Activated CD8-positive, alpha-beta memory T cell treated with anti-CD3 and anti-CD28 coated beads for 24 hours (primary cell): ENCODE measurements at regions not wholly inside any gene's neighbourhood (a gene's known extent, or its start where the extent isn't known, plus 50 kb on each side); places are given as distances from the start of the nearest gene placed in this dataset.
"Not testable (repeated sequence)": the region's sequence is repeated elsewhere in the genome, so short reads cannot be mapped to it uniquely, and the experiment has no call there.

ENCODE experiments used
- DNase-seq: peaks from one replicate; pipeline ENCODE4 v3.0.0-alpha.2; 2020

DNA sequence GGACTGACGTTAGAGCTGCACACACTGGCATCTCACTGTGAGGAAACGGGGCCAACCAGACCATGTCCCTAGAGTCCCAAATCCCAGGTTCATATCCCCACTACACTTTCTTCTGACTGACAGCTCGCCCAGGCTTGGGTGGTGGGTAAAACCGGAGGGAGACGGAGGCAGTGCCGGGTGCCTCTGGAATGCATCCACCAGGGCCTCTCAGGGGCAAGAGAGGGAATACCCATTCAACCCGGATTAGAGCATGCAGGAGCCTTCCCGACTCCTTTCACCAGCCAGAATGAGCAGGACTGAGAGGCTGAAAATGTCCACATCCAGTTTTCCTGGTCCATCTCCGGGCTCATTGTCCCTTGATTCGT, 297.2 kb downstream of the ADGRD1 start:
- DNase-seq = no peak

DNA sequence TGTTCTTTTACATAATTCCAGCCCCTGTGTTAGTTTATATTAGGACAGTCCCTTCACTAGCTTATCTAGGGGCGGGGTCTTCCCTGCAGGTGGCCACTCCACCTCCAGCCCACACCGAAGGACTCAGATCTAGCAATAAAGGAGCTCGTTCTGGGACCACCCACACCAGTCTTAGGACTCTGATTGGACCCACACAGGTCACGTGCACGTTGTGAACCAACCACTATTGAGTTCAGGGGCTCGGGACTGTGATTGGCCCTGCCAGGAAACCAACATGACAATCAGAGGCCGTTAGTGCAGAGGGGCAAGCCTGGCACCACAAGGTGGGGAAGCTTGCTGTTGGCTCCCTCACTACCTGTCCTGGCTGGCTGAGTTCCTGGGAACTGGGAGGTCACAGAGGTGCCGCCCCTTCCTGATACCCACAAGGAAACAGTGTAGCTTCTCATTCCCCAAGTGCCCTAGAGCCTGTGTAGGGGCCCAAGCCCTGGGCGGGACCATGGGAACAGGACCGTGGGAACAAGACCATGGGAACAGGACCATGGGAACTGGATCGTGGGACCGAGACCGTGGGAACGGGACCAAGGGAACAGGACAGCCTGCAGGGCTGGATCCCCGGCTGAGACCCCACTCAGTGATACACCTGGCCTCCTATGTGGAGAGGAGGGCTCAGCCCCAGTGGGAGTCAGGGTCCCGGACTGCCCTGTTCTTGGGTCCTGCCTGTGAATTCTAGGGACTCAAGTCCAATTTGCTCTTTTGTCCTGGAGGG, 297.8 kb downstream of the ADGRD1 start:
- no peak for DNase-seq

DNA sequence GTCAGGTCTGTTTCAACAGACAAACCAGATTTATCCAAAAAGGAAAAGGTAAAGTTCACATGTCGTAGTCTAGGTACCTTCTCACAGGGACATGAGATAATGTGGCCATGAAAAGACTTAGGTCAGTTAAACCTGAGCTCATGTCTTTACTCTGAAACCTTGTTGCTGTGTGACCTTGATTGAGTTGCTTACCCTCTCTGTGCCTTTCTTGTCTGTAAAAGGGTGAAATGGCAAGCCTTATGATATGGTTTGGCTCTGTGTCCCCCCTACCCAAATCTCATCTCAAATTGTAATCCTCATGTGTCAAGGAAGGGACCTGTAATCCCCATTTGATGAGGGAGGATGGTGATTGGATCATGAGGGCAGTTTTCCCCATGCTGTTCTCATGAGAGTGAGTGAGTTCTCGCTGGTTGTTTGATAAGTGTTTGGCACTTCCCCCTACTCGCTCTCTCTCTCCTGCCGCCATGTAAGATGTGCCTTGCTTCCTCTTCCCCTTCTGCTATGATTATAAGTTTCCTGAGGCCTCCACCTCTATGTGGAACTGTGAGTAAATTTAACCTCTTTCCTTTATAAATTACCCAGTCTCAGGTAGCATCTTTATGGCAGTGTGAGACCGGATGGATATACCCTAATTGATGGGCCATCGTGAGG, 299.8 kb downstream of the ADGRD1 start:
- DNase-seq = no peak

DNA sequence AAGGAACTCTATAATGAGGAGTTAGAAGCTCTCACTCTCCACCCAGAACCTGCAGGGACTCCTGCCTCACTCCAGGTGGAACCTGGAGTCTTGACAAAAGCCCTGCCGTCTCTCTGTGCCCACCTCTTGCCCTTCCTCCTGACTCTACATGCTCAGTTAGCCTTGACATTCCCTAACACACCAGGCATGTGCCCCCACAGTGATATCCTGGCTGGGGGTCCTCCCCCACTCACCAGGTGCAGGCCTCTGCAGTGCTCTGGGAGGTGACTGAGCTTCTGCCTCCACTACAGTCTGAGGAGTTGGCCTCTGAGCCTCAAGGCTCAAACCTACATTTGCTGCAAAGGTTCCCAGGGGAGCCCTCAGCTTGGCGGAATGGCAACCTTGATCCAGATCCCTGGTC, 300.7 kb downstream of the ADGRD1 start:
- no peak for DNase-seq

DNA sequence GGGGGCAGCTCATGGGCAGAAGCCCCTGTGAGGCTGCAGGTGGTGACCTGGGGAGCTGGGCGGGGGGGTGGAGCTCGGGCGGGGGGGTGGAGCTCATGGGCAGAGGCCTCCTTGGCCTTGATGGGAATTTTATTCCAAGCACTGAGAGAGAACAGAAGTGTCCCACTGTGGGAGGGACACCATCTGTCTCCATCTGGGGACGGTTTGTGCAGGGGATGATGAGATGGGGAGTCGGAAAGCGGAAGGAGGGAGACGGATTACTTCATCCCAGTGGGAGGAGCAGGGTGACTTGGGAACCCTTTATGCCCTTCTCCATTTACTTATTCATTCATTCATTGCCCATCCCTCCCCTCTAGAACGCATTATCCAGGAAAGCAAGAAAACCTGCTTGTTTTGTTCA, 304.7 kb downstream of the ADGRD1 start:
- no peak for DNase-seq

DNA sequence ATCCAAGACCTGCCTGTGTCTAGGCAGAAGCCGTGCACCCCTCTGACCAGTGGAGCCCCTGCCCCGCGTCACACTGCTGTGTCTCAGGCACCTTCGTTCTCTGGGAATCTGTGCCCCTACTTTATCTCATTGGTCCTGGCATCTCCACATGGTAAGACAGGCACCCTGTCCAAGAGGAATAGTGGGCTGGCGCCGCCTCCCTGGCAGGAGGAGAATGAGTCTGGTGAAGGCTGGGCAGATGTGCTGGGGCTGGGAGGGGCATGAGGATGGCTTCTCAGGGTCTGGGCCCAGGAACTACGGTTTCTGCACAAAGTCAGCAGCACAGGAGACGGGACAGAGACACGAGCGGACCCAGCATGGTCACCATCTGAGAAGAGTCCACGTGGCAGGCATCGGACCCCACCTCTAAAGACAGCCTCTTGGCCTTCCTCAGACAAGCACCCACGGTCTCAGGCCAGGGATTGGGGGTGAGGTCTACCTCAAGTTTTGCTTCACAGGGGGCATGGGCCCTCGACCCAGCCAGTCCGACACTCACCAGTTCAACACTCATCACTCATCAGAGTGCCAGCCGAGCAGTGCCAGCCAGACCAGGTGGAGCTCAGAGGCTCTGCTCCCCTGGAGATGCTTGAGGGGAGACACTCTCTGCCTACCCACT, 306.7 kb downstream of the ADGRD1 start:
- no peak for DNase-seq

DNA sequence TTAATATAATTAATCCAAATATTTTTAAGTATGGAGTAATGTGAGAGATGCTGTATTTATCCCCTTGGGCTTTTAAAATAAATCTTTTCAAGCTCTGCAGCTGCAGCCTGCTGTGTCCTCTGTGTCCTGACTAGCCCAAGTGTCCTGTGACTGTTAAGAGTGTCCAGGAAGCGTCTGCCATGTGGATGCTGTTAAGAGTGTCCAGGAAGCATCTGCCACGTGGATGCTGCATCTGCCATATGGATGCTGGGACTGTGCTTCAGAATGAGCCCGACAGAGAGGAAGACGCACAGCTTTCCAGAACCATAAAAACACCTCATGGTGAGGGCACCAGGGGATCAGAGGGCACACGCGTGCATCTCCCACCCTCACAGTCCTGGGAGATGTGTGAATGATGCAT, 307.2 kb downstream of the ADGRD1 start:
- DNase-seq = no peak

DNA sequence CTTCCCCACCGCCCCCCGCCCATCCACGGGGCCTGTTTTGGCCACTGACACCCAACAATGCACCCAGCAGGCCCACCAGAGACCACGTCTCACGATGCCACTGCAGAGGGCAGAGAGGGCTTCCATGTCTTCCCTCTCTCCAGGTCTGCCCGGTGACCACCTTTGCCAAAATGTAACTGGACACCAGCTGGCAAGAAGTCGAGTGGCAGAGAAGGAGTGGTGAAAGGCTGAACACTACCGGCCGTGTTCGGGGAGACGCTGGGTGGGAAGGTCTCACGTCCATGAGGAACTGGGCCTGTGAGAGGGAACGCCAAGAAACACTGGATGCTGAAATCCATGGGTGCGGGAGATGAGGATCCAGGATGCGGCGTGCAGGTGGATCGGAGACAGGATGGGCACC, 308.2 kb downstream of the ADGRD1 start:
- no peak for DNase-seq

DNA sequence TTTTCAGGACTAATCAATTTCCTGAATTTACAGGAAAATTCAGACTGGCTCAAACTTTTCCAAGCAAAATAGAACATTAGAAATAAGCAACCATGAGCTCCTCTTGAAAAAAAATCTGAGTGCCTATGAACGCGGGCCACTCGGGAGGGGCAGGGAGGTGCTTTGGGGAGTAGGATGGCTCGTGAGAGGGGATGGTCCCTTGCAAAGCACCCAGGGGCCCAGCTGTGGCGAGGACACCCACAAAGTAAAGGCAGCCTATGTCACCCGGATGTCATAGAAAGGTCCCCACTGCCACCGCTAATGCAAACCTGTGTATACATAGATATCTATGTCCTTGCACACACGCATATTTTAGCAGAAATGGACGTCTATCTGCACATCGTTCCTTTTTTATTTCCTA, 309.9 kb downstream of the ADGRD1 start:
- DNase-seq = no peak

DNA sequence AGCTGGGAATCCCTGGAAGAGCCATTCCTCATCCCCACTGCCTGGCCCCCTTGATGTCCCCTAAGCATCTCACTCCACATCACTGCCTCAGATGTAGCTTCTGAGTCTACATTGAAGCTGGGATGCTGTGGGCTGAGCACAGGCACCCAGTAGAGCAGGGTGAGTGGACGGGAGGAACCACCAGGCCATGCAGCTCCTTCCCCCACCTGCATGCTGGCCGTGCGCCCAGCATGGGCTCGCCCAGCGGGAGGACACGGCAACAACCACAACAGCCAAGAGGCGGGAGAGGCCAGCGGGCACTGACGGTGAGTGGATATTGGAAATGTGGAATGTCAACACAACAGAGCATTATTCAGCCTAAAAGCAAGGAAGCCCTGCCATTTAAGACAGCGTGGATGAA, 310.9 kb downstream of the ADGRD1 start:
- DNase-seq = no peak

DNA sequence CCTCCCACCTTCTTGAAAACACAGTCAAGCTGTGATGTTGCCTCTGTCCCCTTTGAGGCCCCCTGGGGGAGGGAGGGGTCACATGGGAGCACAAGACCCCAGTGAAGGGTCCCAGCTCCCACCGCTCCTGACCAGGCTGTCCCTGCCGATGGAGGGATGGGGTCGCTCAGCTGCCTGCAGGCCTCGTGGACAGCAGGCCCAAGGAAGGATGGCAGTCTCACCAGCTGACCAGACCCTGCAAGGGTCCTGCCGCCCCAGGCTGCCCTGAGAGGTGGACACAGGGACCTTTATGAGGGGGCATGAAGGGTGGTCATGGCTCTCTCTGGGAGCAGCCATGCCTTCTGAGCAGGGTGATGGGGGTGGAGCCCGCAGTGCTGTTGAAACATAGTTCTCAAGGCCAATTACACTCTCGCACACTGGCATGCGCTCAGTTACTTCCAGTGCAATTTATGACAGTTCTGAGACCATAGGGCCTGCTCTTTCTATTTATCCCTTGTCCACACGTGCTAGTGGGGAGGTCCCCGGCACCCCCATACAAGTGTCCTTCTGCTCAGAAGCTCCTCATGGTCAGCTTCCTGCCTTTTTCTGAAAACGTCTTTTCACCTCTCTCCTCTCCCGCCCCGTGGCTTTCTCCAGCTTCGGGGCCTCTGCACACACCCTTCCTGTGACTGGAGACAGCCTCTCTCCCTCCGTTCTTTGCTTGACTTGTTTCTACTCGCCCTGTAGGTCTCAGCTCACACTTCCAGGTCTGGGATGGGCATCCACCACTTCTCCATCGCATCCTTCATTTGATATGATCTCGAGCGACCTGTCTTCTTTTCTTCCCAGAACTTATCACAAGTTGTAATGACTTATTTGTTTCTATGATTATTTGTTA, 313.1 kb downstream of the ADGRD1 start:
- DNase-seq = no peak

DNA sequence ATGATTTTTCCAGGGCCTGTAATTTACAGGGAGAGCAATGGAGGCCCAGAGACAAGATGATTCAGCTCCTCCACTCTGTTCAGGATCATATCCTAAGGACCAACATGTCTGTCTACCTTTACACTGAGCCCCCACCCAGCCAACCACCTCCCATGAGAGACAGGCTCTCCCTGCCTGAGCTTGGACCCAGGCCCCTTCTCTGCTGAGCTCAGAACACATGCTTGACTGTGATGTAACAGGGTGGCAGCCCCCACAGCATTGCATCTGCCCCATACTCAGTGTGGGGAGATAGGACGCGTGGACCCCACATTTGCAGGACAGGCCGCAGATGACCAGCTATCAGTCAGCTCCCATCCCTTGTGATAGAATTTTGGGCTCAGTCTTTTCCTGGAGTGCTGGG, 313.9 kb downstream of the ADGRD1 start:
- no peak for DNase-seq

DNA sequence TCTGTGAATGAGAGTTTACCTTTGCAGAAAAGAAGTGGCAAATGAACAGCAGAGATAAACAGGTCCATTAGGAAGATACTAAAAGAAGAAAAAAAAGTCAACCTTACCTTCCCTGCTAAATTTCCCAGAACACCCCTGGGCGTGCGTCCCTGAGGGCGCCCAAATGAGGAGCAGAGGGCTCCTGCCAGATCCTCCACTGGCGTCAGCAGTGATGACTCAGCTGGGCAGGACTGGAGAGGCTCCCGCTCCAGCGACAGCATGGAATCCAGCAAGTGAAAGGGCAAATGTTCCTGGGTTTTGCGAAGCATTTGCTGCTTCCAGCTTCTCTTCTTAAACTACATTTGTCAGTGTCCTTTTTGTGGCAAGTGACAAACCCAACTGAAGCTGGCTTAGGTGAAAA, 314.4 kb downstream of the ADGRD1 start:
- not testable (repeated sequence) for DNase-seq

DNA sequence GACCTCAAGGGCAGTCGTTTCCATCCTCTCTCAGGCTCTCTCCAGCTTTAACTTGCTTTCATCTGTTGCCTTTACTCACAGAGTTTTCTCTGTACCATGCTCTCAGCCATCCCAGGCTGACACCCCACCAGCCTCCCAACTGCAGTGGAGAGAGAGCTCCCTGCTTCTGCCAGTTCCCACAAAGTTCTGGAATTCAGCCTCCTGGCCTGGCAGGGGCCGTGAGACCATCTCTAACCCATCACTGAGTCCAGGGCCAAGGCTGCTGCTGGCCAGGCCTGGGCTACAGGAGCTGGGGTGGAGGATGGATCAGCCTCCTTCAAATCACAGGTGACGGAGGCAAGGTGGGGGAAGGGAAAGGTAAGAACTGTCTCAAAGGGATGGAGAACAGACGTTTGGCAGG, 314.9 kb downstream of the ADGRD1 start:
- not testable (repeated sequence) for DNase-seq

DNA sequence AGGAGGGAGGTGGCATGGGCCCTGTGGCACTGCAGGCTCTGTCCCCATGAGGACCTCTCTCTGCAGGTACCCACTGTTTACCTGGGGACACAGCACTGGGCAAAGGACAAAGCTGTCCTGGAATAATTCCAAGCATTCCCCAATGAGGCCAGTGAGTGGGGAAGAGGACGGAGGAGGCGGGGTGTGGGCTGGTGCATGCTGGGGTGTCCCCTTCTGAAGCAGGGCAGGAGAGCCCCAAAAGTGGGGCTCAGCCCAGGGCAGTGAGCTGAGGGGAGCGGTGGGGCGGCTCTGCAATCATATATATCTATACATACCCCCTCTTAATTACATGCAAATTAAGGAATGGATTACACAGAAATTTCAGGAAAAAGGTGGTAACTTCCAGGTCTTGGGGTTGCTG, 315.8 kb downstream of the ADGRD1 start:
- DNase-seq = no peak

DNA sequence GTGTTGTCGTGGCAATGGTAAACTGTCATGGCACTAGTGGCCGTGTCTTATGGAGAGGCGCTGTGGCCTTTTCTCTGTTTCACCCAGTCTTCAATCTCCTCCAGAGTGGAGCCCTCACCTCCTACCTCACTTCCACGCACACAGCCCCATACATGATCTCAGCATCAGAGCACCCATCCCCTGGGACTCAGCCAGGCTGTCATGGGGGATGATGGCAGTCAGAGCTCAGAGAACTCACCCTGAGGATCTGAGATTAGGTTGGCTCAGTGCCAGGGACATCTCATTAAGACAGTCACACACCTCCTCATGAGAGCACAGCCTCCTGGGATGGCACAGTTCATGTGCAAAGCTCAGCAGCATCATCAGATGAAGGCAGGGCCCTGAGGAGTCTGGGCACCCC, 316.3 kb downstream of the ADGRD1 start:
- not testable (repeated sequence) for DNase-seq

DNA sequence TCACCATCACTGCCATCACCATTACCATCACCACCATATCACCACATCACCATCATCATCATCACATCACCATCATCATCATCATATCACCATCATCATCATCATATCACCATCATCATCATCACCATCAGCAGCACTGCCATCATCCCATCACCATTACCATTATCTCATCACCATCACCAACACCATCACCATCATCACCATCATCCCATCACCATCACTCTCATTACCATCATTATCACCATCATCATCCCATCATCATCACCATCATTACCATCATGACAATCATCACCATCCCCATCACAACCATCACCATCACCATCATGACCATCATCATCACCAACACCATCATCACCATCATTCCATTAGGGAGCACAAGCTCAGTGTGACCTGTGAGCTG, 318.0 kb downstream of the ADGRD1 start:
- DNase-seq = no peak

DNA sequence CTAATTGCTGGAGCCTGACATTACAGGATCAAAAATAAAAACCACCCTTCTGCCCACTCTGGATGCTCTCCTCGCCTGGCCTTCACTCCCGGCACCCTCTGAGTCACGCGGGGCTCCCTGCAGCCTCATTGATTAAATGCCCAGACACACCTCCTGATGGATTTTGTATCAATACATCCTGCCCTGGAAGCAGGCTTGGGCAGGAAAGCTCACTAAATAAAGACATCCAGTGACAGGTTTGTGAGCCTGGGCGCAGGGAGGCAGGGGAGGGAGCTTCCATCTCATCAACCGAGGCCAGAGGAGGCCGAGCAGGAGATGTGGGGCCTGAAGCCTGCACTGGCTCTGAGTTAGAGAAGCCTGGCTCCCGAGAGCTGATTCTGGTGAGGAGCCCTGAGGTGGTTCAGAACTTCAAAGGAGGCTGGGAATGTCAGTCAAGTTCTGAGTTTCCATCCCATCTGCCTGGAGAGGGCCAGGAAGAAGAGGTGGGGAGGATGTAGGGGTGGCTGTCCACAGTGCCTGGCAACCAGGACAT, 318.6 kb downstream of the ADGRD1 start:
- DNase-seq = not testable (repeated sequence)

DNA sequence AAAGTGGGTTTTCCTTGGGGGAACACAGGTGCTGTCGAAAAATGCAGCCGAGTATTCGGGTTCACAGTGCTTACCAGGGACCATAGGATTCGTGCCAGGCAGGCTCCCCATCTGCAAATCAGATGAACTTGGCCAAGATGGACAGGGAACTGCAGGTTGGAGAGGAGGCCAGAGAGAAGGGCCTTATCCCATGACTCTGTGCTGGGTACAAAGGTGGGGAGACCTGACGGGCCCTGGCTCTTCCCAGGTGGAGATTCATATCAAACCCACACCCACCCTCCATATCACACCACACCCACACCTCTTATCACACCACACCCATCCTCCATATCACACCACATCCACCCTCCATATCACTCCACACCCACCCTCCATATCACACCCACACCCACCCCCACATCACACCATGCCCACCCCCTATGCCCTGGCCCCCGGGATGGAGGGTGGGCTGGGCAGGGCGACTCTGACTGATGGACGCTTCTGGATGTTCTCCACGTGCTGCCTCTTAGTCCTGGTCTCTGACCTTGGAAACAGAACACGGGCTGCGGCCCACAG, 319.7 kb downstream of the ADGRD1 start:
- no peak for DNase-seq

DNA sequence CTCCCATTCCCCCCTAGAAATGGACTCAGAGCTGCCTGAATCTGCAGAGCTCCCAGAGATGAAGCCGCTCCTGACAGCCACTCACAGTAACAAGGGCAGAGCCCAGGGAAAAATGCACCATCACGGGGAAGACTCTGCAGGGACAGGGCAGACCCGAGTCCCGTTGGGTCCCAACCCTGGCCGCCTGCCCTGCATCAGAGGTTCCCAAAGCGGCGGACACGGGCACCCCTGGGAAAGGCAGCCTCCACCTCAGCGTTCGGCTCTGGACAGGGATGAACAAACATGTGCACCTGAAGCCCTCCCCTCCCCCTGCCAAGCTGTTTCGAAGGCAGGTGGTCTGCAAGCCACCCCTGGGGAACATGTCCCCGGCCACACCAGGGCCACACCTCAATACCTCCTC, 320.4 kb downstream of the ADGRD1 start:
- no peak for DNase-seq

DNA sequence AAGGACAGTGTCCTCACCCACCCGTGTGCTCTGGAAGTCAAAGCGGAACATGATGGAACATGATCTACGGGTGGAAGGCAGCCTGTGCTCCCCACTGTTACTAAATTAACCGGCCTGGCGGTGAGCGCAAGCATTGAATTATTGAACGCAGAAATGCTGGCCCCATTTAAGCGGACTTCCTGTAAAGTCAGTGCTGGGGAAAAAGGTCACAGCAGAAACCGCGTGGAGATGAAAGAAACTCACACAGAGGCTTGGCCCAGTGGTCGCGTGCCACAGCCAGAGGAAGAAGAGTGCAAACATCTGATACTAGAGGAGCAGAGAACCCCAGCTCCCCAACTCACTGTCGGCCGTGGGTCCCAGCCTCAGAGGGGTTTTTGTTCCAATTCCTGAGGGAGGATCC, 321.2 kb downstream of the ADGRD1 start:
- no peak for DNase-seq

DNA sequence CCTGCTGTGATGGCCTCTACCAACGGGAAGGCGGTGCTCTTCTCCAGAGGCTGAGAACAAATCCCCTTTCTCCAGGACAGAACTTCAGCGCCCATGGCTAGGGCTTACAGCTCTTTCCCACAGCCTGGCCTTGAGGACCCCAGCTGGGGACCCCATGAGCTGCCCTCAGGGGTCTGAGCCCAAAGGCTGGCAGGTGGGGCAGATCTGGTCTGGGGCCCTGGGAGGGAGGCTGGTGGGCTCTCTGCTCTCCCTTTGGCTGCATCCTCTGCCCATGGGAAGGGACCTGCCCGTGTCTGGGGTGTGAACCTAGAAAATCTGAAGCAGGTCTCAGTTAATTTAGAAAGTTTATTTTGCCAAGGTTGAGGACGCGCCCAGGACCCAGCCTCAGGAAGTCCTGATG, 322.1 kb downstream of the ADGRD1 start:
- DNase-seq = no peak
